Astrocyte of the cerebellum (primary cell): ENCODE measurements at regions not wholly inside any gene's neighbourhood (a gene's known extent, or its start where the extent isn't known, plus 50 kb on each side); places are given as distances from the start of the nearest gene placed in this dataset.

Experiments
- DNase-seq: peaks from one replicate; pipeline ENCODE4 v3.0.0-alpha.2; 2011; ENCODE audit warnings: low read depth
- H3K4me3 ChIP-seq: 2 replicates; pipeline ENCODE4 v1.5.1; 2011; ENCODE audit warnings: mild to moderate bottlenecking, low read depth, low read length, moderate library complexity
- in situ Hi-C: cut with HindIII; loops from 2 replicates; pipeline ENCODE4 v1.10.0; 2017; ENCODE audit warnings: low sequenced_read_pairs
- TF ChIP-seq, protein P1 (sequence below): IDR thresholded peaks from 2 replicates; pipeline ENCODE4 v1.5.1; 2012; ENCODE audit warnings: low read length, low read depth, moderate library complexity, mild to moderate bottlenecking; ENCODE audit errors: missing control alignments

DNA sequence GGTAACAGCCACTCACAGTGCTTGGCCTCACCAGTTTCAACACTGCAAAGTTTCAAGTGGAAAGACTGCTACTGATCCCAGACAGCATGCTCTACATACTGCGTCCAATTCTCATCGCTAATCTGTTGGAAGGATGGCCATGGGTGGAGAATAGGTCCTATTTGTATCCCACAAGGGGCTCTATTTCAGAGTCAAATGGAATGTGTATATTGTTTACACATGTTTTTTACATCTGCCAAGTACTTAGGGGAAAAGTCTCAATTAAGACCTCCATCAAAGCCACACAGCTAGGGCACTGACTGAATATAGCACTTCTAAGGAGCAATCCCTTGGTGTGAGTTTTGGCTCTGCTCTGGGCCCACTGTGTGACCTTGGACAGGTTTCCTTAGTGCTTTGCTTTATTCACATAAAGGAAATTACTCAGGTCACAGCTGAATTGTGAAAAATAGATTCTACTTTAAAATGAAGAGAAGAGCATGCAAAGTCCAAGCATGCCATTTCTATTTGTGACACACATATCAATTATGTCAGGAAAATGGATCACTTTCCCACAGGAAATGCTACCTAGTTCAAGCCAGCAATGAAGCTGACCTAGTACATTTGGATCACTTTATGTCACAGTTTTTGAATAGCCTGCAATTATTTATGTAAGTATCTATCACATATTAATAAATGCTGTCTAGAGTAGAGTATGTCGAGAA lies 112.9 kb upstream of the STK17B start:
- H3K4me3 ChIP-seq = no peak overlapping the region
- in situ Hi-C loops = no loop called here
- TF ChIP-seq, protein P1, sequence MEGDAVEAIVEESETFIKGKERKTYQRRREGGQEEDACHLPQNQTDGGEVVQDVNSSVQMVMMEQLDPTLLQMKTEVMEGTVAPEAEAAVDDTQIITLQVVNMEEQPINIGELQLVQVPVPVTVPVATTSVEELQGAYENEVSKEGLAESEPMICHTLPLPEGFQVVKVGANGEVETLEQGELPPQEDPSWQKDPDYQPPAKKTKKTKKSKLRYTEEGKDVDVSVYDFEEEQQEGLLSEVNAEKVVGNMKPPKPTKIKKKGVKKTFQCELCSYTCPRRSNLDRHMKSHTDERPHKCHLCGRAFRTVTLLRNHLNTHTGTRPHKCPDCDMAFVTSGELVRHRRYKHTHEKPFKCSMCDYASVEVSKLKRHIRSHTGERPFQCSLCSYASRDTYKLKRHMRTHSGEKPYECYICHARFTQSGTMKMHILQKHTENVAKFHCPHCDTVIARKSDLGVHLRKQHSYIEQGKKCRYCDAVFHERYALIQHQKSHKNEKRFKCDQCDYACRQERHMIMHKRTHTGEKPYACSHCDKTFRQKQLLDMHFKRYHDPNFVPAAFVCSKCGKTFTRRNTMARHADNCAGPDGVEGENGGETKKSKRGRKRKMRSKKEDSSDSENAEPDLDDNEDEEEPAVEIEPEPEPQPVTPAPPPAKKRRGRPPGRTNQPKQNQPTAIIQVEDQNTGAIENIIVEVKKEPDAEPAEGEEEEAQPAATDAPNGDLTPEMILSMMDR = no peak
- DNase-seq = peak; percentile 6

DNA sequence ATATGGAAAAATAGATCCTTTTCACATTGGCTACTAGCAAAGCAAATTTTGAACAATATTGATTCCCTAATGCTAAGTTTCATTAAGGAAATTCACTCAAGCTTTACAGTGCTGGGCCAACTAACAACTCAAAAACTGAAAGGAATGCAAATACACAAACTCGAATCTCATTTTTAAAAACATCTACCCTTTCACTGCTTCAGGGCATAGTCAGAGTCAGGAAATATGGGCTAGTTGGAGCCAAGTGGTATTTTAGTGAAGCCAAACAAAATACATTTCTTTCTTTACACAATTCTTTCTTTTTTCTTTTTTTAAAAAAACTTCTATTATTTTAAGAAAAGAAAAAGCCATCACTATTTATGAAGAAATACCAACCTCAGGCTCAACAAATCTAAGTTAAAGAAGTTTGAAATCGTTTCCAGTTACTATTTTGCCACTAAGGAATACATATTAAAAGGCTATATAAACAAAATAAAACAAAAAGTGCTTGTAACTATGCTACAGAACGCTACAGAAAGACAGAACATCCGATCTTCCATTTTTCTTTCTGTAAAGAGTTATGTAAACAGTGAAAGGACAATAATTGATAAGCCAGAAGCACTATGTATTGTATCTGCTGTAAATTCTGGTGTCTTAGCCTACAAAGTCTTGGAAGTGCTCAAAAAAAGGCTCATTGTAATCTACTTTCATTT lies 113.6 kb upstream of the STK17B start:
- in situ Hi-C loops = no loop called here

DNA sequence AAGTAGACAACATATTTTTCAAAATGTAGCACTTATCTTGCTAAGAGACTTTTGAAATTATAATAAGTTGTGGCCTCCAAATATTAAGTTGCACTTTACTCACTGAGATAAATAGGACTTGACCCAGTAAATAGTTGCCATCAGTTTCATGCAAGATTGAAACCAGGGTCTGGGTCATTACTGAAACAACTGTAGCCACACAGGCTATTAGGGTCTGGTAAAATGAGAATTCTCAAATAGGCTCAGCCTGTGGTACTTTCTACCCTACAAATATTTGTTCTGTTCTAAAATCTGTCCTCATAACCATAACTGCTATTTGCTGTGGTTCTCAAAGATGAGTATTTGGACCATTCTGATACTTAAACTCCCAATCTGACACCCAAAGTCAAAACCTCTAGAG lies 115.4 kb upstream of the STK17B start:
- H3K4me3 ChIP-seq = no peak overlapping the region
- in situ Hi-C loops = no loop called here
- no peak for DNase-seq
- TF ChIP-seq, protein P1 = no peak

More for the DNA sequence above, 113.6 kb upstream of the STK17B start:
- no peak for DNase-seq
- TF ChIP-seq, protein P1 = no peak
- H3K4me3 ChIP-seq = no peak overlapping the region

DNA sequence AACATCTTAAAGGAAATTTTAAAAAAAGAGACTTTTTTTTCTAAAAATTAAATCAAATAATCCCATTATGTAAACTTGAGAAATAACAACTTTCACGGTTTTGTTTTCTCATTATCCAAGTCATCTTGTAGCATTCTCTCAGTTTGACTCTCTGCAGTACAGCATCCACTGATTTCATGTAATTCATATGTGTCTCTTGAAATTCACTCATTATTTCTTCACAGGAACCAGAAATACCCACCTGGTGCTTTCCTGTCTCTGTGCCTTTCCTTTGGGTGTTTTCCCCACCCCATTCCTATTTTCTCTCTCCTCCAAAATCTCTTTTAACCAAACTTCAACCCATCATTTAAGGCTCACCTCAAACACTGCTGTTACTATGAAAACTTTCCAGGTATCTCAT lies 116.1 kb upstream of the STK17B start:
- no peak overlapping the region for H3K4me3 ChIP-seq
- TF ChIP-seq, protein P1 = no peak
- DNase-seq = no peak
- in situ Hi-C loops = no loop called here

DNA sequence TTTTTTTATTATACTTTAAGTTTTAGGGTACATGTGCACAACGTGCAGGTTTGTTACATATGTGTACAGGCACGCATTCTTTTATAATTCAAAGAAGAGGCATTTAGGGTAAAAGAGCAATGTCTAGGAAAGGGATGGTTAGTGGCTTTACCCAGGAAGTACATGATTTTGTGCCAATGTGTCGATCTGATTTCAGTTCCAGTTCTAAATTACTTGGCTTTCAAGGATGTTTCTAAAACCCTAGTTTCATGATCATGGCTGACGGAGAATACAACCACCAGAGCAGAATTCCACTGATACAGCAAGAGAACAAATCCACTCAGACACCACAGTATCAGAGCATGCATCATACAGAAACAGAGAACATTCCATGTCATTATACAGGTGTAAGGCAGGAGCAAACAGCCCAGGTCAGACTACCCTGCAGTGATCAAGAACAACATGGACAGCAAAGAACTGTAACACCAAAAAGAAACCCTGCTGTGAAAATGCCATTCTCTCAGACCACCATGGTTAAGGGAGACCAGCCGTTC lies 116.7 kb upstream of the STK17B start:
- no peak overlapping the region for H3K4me3 ChIP-seq
- in situ Hi-C loops = no loop called here
- TF ChIP-seq, protein P1 = no peak
- no peak for DNase-seq

DNA sequence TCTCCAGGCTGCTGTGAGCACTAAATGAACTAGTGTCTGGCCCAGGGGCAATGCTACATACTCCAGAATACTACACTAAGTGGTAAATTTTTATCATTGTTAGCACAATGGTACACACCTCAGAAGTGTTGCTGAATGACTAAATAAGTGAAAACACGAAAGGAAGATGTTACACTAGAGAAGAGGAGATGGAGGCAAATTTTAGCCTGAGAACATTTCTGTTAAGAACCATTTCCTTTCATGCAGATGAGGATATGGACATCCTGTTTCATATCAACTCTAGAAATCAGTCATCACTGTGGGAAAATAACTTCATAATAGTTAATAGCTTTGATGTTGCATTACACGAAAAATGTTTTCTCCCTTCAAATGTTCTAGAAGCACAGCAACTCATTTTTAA lies 117.6 kb upstream of the STK17B start:
- DNase-seq = no peak
- TF ChIP-seq, protein P1 = no peak
- no peak overlapping the region for H3K4me3 ChIP-seq
- in situ Hi-C loops = no loop called here
